ENCODE measurements at regions not wholly inside any gene's neighbourhood (a gene's known extent, or its start where the extent isn't known, plus 50 kb on each side); places are given as distances from the start of the nearest gene placed in this dataset.

DNA sequence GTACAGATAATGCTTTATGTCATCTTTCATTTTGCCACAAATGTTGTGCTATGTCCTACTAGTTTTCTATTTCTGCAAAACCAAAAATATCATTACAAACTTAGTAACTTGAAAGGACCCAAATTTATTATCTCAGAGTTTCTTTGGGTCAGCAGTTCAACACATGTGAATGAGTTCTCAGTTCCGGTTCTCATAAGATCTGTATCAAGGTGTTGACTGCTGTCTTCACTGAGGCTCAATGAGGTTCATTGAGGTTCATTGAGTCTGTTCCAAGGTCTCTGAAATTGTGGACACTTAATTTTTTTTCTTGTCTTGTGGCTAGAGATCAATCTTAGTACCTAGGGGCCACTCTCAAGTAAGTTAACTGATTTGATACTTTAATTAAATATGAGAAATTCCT lies 525.1 kb upstream of the BRINP3 start:
- H3K27ac ChIP-seq (ENCODE audit: control insufficient read depth, insufficient read depth) = no peak overlapping the region
- no peak overlapping the region for H3K9ac ChIP-seq (ENCODE audit: control insufficient read depth, insufficient read depth, low read length)
- no peak for FAIRE-seq
- in situ Hi-C loops (cut with MboI) = no loop called here
- POLR2A ChIA-PET = no interaction called here
- H4K20me1 ChIP-seq (ENCODE audit: control insufficient read depth, insufficient read depth) = no peaks in the 10 kb centered on the region
- H3K4me2 ChIP-seq (ENCODE audit: control insufficient read depth, insufficient read depth) = no peak overlapping the region
- SMC1A ChIA-PET (ENCODE audit: uncharacterized antibody, unreplicated experiment) = interaction anchor here (0.9 kb wide), 1 partner anchor 12 kb away, joined by 3 read pairs; no protein-coding TSS in a partner anchor
- no peak for DNase-seq (ENCODE audit: low read depth, low spot score)
- H2AFZ ChIP-seq (ENCODE audit: control insufficient read depth, low read depth, low read length) = no peak overlapping the region
- no peak for ATAC-seq
- TF ChIP-seq, protein P1, sequence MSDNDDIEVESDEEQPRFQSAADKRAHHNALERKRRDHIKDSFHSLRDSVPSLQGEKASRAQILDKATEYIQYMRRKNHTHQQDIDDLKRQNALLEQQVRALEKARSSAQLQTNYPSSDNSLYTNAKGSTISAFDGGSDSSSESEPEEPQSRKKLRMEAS (IDR thresholded peaks at IDR 0.05; ENCODE audit: low read depth, low read length) = no peak
- no peak for TF ChIP-seq RFX5 (IDR thresholded peaks at IDR 0.05; ENCODE audit: low read depth, low read length)
- no peak overlapping the region for H3K4me3 ChIP-seq
- H3K27me3 ChIP-seq (replicated peaks in 1 of 2; ENCODE audit: control insufficient read depth in 2 of 2, insufficient read depth in 2 of 2, low read length in 1 of 2) = no peaks in the 10 kb centered on the region
- H3K79me2 ChIP-seq (ENCODE audit: control insufficient read depth, insufficient read depth, low read length) = no peaks in the 10 kb centered on the region
- intact Hi-C loops (cut with micrococcal nuclease; ENCODE audit: unreplicated experiment) = no loop called here
- H3K9me3 ChIP-seq (replicated peaks; ENCODE audit: control insufficient read depth, insufficient read depth, low read length) = no peaks in the 10 kb centered on the region
- no TSS peak for BruUV-seq (replicated peaks)
- RAD21 ChIA-PET (ENCODE audit: unreplicated experiment) = no interaction called here
- CTCF ChIA-PET = no interaction called here
- H3K36me3 ChIP-seq (ENCODE audit: control insufficient read depth in 2 of 2, insufficient read depth in 2 of 2, low read length in 1 of 2) = no peaks in the 10 kb centered on the region
- 33% methylated on average over 1 of the region's 1 CpG for WGBS (ENCODE audit: insufficient coverage, insufficient replicate concordance, low lambda C conversion rate, missing lambda C conversion rate)
- H3K4me1 ChIP-seq (ENCODE audit: control insufficient read depth, insufficient read depth, low read length) = no peaks in the 10 kb centered on the region

DNA sequence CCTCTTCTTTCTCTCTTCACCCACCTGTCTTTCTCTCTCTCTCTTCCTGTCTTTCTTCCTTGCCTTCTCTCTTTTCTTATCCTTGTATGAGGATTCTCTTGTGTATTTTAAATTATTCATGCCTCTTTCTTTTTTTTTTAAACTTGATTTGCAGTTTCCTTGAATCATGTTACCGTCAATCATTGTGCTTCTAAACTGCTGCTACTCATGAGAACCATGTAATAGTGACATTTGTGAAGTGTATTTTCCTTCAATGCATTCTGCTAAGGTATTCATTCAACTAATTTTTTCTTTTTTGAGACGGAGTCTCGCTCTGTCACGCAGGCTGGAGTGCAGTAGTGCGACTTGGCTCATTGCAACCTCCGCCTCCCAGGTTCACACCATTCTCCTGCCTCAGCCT lies 539.1 kb upstream of the BRINP3 start:
- in situ Hi-C loops (cut with MboI) = no loop called here
- ChIA-PET POLR2A (no interaction called here), CTCF (no interaction called here), SMC1A (ENCODE audit: uncharacterized antibody, unreplicated experiment) (no interaction called here), RAD21 (ENCODE audit: unreplicated experiment) (no interaction called here)
- no peaks in the 10 kb centered on the region for H3K79me2 ChIP-seq (ENCODE audit: control insufficient read depth, insufficient read depth, low read length)
- H2AFZ ChIP-seq (ENCODE audit: control insufficient read depth, low read depth, low read length) = no peak overlapping the region
- no peak overlapping the region for H3K27ac ChIP-seq (ENCODE audit: control insufficient read depth, insufficient read depth)
- ATAC-seq (no peak), FAIRE-seq (no peak), DNase-seq (ENCODE audit: low read depth, low spot score) (no peak)
- H3K9me3 ChIP-seq (replicated peaks; ENCODE audit: control insufficient read depth, insufficient read depth, low read length) = no peaks in the 10 kb centered on the region
- no peaks in the 10 kb centered on the region for H3K27me3 ChIP-seq (replicated peaks in 1 of 2; ENCODE audit: control insufficient read depth in 2 of 2, insufficient read depth in 2 of 2, low read length in 1 of 2)
- intact Hi-C loops (cut with micrococcal nuclease; ENCODE audit: unreplicated experiment) = no loop called here
- 22% methylated on average over 6 of the region's 6 CpGs for WGBS (ENCODE audit: insufficient coverage, insufficient replicate concordance, low lambda C conversion rate, missing lambda C conversion rate)
- TF ChIP-seq ZSCAN29 (IDR thresholded peaks at IDR 0.05) (no peak), GABPA (IDR thresholded peaks at IDR 0.05; ENCODE audit: low read depth) (no peak), CREB1 (IDR thresholded peaks at IDR 0.05; ENCODE audit: low read depth) (no peak), NRF1 (conservative IDR thresholded peaks at IDR 0.05; ENCODE audit: low read depth, low read length) (no peak), EZH2 (IDR thresholded peaks at IDR 0.05; ENCODE audit: borderline replicate concordance, control insufficient read depth, low read depth, low read length) (no peak), CBX3 (IDR thresholded peaks at IDR 0.05; ENCODE audit: borderline replicate concordance, low read depth) (no peak), SMAD1 (IDR thresholded peaks at IDR 0.05; ENCODE audit: low read depth, partially characterized antibody) (no peak), CBX5 (IDR thresholded peaks at IDR 0.05; ENCODE audit: low read depth) (no peak), JUNB (IDR thresholded peaks at IDR 0.05) (no peak)
- TF ChIP-seq, protein P2, sequence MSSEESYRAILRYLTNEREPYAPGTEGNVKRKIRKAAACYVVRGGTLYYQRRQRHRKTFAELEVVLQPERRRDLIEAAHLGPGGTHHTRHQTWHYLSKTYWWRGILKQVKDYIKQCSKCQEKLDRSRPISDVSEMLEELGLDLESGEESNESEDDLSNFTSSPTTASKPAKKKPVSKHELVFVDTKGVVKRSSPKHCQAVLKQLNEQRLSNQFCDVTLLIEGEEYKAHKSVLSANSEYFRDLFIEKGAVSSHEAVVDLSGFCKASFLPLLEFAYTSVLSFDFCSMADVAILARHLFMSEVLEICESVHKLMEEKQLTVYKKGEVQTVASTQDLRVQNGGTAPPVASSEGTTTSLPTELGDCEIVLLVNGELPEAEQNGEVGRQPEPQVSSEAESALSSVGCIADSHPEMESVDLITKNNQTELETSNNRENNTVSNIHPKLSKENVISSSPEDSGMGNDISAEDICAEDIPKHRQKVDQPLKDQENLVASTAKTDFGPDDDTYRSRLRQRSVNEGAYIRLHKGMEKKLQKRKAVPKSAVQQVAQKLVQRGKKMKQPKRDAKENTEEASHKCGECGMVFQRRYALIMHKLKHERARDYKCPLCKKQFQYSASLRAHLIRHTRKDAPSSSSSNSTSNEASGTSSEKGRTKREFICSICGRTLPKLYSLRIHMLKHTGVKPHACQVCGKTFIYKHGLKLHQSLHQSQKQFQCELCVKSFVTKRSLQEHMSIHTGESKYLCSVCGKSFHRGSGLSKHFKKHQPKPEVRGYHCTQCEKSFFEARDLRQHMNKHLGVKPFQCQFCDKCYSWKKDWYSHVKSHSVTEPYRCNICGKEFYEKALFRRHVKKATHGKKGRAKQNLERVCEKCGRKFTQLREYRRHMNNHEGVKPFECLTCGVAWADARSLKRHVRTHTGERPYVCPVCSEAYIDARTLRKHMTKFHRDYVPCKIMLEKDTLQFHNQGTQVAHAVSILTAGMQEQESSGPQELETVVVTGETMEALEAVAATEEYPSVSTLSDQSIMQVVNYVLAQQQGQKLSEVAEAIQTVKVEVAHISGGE (CRISPR knock-in tag; IDR thresholded peaks at IDR 0.05) = no peak
- TF ChIP-seq, protein P3, sequence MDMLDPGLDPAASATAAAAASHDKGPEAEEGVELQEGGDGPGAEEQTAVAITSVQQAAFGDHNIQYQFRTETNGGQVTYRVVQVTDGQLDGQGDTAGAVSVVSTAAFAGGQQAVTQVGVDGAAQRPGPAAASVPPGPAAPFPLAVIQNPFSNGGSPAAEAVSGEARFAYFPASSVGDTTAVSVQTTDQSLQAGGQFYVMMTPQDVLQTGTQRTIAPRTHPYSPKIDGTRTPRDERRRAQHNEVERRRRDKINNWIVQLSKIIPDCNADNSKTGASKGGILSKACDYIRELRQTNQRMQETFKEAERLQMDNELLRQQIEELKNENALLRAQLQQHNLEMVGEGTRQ (IDR thresholded peaks at IDR 0.05; ENCODE audit: borderline replicate concordance, low read depth, low read length) = no peak
- H3K9ac ChIP-seq (ENCODE audit: control insufficient read depth, insufficient read depth, low read length) = no peak overlapping the region
- no peaks in the 10 kb centered on the region for H3K4me1 ChIP-seq (ENCODE audit: control insufficient read depth, insufficient read depth, low read length)
- no peak overlapping the region for H3K4me2 ChIP-seq (ENCODE audit: control insufficient read depth, insufficient read depth)
- BruUV-seq (replicated peaks) = no TSS peak
- no peaks in the 10 kb centered on the region for H4K20me1 ChIP-seq (ENCODE audit: control insufficient read depth, insufficient read depth)
- H3K4me3 ChIP-seq = no peak overlapping the region
- H3K36me3 ChIP-seq (ENCODE audit: control insufficient read depth in 2 of 2, insufficient read depth in 2 of 2, low read length in 1 of 2) = no peaks in the 10 kb centered on the region

Measured in GM12878 (cell line).